ENCODE measurements at regions not wholly inside any gene's neighbourhood (a gene's known extent, or its start where the extent isn't known, plus 50 kb on each side); places are given as distances from the start of the nearest gene placed in this dataset.

- FAIRE-seq (no peak), DNase-seq (ENCODE audit: insufficient read length, low spot score) (no peak)
- TF ChIP-seq TAF1 (IDR thresholded peaks at IDR 0.05; ENCODE audit: low read depth, low read length) (no peak), POLR2AphosphoS5 (IDR thresholded peaks at IDR 0.05; ENCODE audit: low read depth, low read length) (no peak), SPI1 (IDR thresholded peaks at IDR 0.05; ENCODE audit: low read depth, low read length) (no peak), PAX5 (IDR thresholded peaks at IDR 0.05; ENCODE audit: insufficient read depth, low read length, severe bottlenecking) (no peak), POLR2A (IDR thresholded peaks at IDR 0.05; ENCODE audit: low read depth, low read length) (no peak), POU2F2 (IDR thresholded peaks at IDR 0.05; ENCODE audit: low read depth, low read length) (no peak)
Measured at GRCh38 chr5:58156973-58157701, 302.7 kb downstream of the PLK2 start.

DNA sequence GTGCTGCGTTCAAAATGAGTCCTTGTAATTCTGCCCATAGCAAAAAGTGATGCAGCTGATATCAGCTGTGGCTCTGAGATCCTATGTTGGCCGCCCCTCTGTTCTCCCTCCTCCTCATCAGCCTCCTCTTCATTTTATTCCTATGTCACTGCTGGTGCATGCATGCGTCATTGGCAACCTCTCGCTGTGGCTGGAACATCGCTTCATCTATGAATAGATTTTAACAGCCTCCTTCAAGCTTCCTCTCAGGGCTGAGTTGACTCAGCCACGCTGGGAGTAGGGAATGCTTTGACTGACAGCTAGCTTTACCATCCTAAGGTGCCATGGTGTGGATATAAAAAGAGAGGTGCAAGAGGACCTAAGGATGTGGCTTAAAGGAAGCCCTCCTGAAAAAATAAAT lies 303.5 kb downstream of the PLK2 start:
- FAIRE-seq (no peak), DNase-seq (ENCODE audit: insufficient read length, low spot score) (no peak)

DNA sequence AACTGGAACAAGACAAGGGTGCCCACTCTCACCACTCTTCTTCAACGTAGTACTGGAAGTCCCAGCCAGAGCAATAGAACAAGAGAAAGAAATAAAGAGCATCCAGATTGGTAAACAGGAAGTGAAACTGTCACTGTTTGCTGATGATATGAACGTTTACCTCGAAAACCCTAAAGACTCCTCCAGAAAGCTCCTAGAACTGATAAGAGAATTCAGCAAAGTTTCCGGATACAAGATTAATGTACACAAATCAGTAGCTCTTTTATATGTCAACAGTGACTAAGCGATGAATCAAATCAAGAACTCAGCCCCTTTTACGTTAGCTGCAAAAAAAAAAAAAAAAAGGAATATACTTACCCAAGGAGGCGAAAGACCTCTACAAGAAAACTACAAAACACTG lies 306.6 kb downstream of the PLK2 start:
- TF ChIP-seq SPI1 (IDR thresholded peaks at IDR 0.05; ENCODE audit: low read depth, low read length) (peak; percentile 64), TAF1 (IDR thresholded peaks at IDR 0.05; ENCODE audit: low read depth, low read length) (no peak)
- FAIRE-seq (no peak), DNase-seq (ENCODE audit: insufficient read length, low spot score) (no peak)

More for the DNA sequence above, 303.5 kb downstream of the PLK2 start:
- TF ChIP-seq POLR2AphosphoS5 (IDR thresholded peaks at IDR 0.05; ENCODE audit: low read depth, low read length) (no peak), SPI1 (IDR thresholded peaks at IDR 0.05; ENCODE audit: low read depth, low read length) (no peak), POLR2A (IDR thresholded peaks at IDR 0.05; ENCODE audit: low read depth, low read length) (no peak), TAF1 (IDR thresholded peaks at IDR 0.05; ENCODE audit: low read depth, low read length) (no peak), POU2F2 (IDR thresholded peaks at IDR 0.05; ENCODE audit: low read depth, low read length) (no peak)

DNA sequence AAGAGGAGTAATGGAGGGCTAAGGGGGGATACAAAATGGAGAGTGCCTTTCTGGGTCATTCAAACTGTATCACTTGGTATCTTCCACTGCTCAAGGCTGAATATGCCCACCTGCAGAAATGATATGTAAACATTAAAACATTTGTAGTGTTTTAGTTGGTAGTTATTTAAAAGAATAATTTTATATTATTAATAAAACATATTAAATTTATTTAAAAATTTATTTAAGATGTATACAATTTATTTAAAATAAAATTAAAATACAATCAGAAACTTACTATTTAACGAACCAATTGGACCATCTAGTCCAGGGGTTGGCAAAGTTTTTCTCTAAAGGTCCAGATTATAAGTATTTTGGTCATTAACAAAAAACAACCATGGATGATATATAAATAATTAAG lies 308.5 kb downstream of the PLK2 start:
- DNase-seq (ENCODE audit: insufficient read length, low spot score) (no peak), FAIRE-seq (no peak)
- no peak for TF ChIP-seq POLR2AphosphoS5 (IDR thresholded peaks at IDR 0.05; ENCODE audit: low read depth, low read length)

GRCh38 chr5:58150926-58151325 lies 309.0 kb downstream of the PLK2 start:
- FAIRE-seq (no peak), DNase-seq (ENCODE audit: insufficient read length, low spot score) (no peak)
- TF ChIP-seq PAX5 (IDR thresholded peaks at IDR 0.05; ENCODE audit: insufficient read depth, low read length, severe bottlenecking) (no peak), POLR2A (IDR thresholded peaks at IDR 0.05; ENCODE audit: low read depth, low read length) (no peak), SPI1 (IDR thresholded peaks at IDR 0.05; ENCODE audit: low read depth, low read length) (no peak), TAF1 (IDR thresholded peaks at IDR 0.05; ENCODE audit: low read depth, low read length) (no peak), POU2F2 (IDR thresholded peaks at IDR 0.05; ENCODE audit: low read depth, low read length) (no peak), POLR2AphosphoS5 (IDR thresholded peaks at IDR 0.05; ENCODE audit: low read depth, low read length) (no peak)

DNA sequence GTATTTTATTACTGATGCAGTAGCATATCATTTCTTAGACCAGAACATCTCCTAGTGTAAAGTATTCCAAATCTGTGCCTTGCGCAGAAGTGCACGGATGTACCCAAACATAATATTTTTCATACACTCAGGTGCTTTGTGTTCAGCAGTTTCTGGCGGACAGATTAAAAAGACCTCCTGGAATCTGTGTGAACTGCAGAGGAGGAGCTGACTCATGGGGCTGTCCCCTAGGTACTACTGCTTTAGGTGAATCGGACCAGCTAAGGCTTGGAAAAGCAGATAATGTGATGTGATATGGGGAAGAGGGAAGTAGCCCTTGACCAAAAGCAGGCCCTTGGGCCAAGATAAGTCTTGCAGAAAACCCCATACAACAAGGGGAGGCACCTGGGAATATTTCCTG lies 310.1 kb downstream of the PLK2 start:
- FAIRE-seq: no peak
- no peak for DNase-seq (ENCODE audit: insufficient read length, low spot score)
- TF ChIP-seq SPI1 (IDR thresholded peaks at IDR 0.05; ENCODE audit: low read depth, low read length): no peak

GRCh38 chr5:58149345-58149744 lies 310.5 kb downstream of the PLK2 start:
- FAIRE-seq: no peak
- no peak for DNase-seq (ENCODE audit: insufficient read length, low spot score)
- TF ChIP-seq SPI1 (IDR thresholded peaks at IDR 0.05; ENCODE audit: low read depth, low read length) (no peak), POLR2AphosphoS5 (IDR thresholded peaks at IDR 0.05; ENCODE audit: low read depth, low read length) (no peak), TAF1 (IDR thresholded peaks at IDR 0.05; ENCODE audit: low read depth, low read length) (no peak), POU2F2 (IDR thresholded peaks at IDR 0.05; ENCODE audit: low read depth, low read length) (no peak), PAX5 (IDR thresholded peaks at IDR 0.05; ENCODE audit: insufficient read depth, low read length, severe bottlenecking) (no peak), POLR2A (IDR thresholded peaks at IDR 0.05; ENCODE audit: low read depth, low read length) (no peak)

DNA sequence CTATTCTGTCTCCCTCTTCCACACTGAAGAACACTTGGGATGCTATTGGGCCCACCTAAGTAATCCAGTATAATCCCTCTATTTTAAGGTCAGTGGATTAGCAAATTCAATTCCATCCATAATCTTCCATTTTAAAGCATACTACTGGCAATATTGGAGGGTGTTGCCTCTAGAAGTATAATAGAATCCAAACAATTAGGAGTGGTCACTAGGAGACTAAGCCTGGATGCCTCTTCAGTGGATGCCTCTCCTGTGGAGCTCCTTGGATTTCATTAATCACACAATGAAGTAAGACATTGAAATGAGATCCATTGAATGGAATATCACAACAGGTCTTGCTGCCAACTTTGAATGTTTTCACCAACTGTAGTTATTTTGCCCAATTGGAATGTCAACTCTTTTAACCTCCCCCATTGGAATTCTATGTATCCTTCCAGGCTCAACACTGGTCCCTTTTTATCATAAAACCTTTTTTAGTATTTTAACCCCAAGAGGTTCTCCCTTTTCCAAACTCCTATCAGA lies 311.6 kb downstream of the PLK2 start:
- FAIRE-seq: no peak
- no peak for TF ChIP-seq POLR2AphosphoS5 (IDR thresholded peaks at IDR 0.05; ENCODE audit: low read depth, low read length)
- no peak for TF ChIP-seq SPI1 (IDR thresholded peaks at IDR 0.05; ENCODE audit: low read depth, low read length)
- no peak for TF ChIP-seq PAX5 (IDR thresholded peaks at IDR 0.05; ENCODE audit: insufficient read depth, low read length, severe bottlenecking)
- no peak for TF ChIP-seq POU2F2 (IDR thresholded peaks at IDR 0.05; ENCODE audit: low read depth, low read length)
- no peak for TF ChIP-seq TAF1 (IDR thresholded peaks at IDR 0.05; ENCODE audit: low read depth, low read length)
- no peak for TF ChIP-seq POLR2A (IDR thresholded peaks at IDR 0.05; ENCODE audit: low read depth, low read length)
- no peak for DNase-seq (ENCODE audit: insufficient read length, low spot score)

- TF ChIP-seq SPI1 (IDR thresholded peaks at IDR 0.05; ENCODE audit: low read depth, low read length): no peak
- no peak for TF ChIP-seq POLR2A (IDR thresholded peaks at IDR 0.05; ENCODE audit: low read depth, low read length)
- TF ChIP-seq POU2F2 (IDR thresholded peaks at IDR 0.05; ENCODE audit: low read depth, low read length): no peak
- TF ChIP-seq PAX5 (IDR thresholded peaks at IDR 0.05; ENCODE audit: insufficient read depth, low read length, severe bottlenecking): no peak
- FAIRE-seq (no peak), DNase-seq (ENCODE audit: insufficient read length, low spot score) (no peak)
Measured at GRCh38 chr5:58145397-58145934, 314.4 kb downstream of the PLK2 start.

GRCh38 chr5:58143727-58144126 lies 316.2 kb downstream of the PLK2 start:
- TF ChIP-seq PAX5 (IDR thresholded peaks at IDR 0.05; ENCODE audit: insufficient read depth, low read length, severe bottlenecking) (no peak), POU2F2 (IDR thresholded peaks at IDR 0.05; ENCODE audit: low read depth, low read length) (no peak), POLR2A (IDR thresholded peaks at IDR 0.05; ENCODE audit: low read depth, low read length) (no peak), POLR2AphosphoS5 (IDR thresholded peaks at IDR 0.05; ENCODE audit: low read depth, low read length) (no peak), SPI1 (IDR thresholded peaks at IDR 0.05; ENCODE audit: low read depth, low read length) (no peak), TAF1 (IDR thresholded peaks at IDR 0.05; ENCODE audit: low read depth, low read length) (no peak)
- FAIRE-seq: no peak
- no peak for DNase-seq (ENCODE audit: insufficient read length, low spot score)
